Activated CD4-positive, alpha-beta memory T cell treated with anti-CD3 and anti-CD28 coated beads for 36 hours (primary cell): ENCODE measurements at regions not wholly inside any gene's neighbourhood (a gene's known extent, or its start where the extent isn't known, plus 50 kb on each side); places are given as distances from the start of the nearest gene placed in this dataset.

Experiments used
- CTCF ChIA-PET: fragments of 350-600 bp; sonication (Branson Sonifier 250); formaldehyde crosslinking; loops from one replicate; lab custom pipeline; 2021; ENCODE audit warnings: antibody characterized with exemption, inconsistent platforms; lab: Charles Lee
- POLR2A ChIA-PET: fragments of 350-600 bp; sonication (Branson Sonifier 250); formaldehyde crosslinking; loops from one replicate; lab custom pipeline; 2021; ENCODE audit warnings: antibody characterized with exemption; lab: Charles Lee
- DNase-seq: peaks from one replicate; pipeline ENCODE4 v3.0.0-alpha.2; 2020
- H3K27ac Mint-ChIP-seq: one replicate; pipeline ENCODE4 v1.8.0; 2021; ENCODE audit warnings: mixed read lengths
- H3K27me3 Mint-ChIP-seq: one replicate; pipeline ENCODE4 v1.8.0; 2021; ENCODE audit warnings: mixed read lengths
- H3K36me3 Mint-ChIP-seq: one replicate; pipeline ENCODE4 v1.8.0; 2021; ENCODE audit warnings: mixed read lengths
- H3K4me1 Mint-ChIP-seq: one replicate; pipeline ENCODE4 v1.8.0; 2021; ENCODE audit warnings: low read depth, mixed read lengths
- H3K4me3 Mint-ChIP-seq: one replicate; pipeline ENCODE4 v1.8.0; 2021; ENCODE audit warnings: mild to moderate bottlenecking, mixed read lengths
- H3K9me3 Mint-ChIP-seq: one replicate; pipeline ENCODE4 v1.8.0; 2021; ENCODE audit warnings: mixed read lengths
- intact Hi-C: fragments of 100-400 bp; cut with micrococcal nuclease; formaldehyde crosslinking; loops from one replicate; pipeline ENCODE4 v1.15.1; 2023

DNA sequence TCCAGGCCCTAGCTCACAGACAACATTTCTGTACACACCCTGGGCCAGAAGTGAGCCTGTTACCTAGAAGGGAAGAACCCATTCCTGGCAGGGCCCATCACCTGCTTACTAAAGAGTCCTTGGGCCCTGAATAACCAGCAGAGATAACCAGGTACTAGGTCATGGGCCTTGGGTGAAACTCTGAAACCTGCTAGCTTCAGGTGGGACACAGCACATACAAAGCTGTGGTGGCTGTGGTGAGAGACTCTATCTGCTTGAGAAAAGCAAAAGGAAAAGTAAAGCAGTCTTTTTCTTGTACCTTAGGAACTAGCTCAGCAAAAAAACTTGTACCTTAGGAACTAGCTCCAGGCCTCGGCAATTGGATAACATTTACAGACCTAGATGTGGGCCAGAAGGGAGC lies 1895.9 kb upstream of the PCDH20 start:
- no peaks in the 10 kb centered on the region for H3K27me3 Mint-ChIP-seq
- no peaks in the 10 kb centered on the region for H3K4me1 Mint-ChIP-seq
- H3K4me3 Mint-ChIP-seq, result no peak overlapping the region
- DNase-seq, result no peak
- H3K9me3 Mint-ChIP-seq, result peaks cover 12% of the 10 kb centered on the region
- no peaks in the 10 kb centered on the region for H3K36me3 Mint-ChIP-seq
- intact Hi-C loops, result no loop called here
- CTCF ChIA-PET, result interaction anchor here (0.6 kb wide), 1 partner anchor 732 kb away, joined by 3 read pairs; no protein-coding TSS in a partner anchor
- POLR2A ChIA-PET, result no interaction called here
- no peak overlapping the region for H3K27ac Mint-ChIP-seq

DNA sequence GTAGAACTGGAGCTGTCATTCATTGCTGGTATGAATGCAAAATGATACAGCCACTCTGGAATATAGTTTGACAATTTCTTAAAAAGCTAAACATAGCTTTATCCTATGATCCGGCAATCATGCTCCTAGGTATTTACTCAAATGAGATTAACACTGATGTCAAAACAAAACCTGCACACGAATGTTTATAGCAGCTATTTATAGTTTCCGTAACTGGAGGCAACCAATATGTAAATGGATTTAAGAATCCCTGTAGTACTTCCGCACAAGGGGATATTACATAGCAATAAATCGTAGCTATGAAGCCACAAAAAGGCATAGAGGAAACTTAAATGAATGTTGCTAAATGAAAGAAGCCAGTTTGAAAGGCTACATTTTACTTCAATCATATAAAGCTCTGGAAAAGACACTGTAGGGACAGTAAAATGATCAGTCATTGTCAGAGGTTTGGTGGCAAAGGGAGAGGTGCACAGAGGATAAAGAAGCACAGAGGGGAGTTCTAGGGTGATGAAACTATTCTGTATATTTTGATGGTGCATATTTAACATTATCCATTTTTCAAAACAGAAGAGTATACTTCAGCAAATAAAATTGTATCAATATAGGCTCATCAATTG lies 1893.0 kb upstream of the PCDH20 start:
- DNase-seq, result no peak
- ChIA-PET POLR2A (no interaction called here), CTCF (no interaction called here)
- Mint-ChIP-seq H3K9me3 (peaks cover 20% of the 10 kb centered on the region), H3K36me3 (no peaks in the 10 kb centered on the region), H3K27me3 (no peaks in the 10 kb centered on the region), H3K4me3 (no peak overlapping the region), H3K4me1 (no peaks in the 10 kb centered on the region), H3K27ac (no peak overlapping the region)
- intact Hi-C loops, result no loop called here

DNA sequence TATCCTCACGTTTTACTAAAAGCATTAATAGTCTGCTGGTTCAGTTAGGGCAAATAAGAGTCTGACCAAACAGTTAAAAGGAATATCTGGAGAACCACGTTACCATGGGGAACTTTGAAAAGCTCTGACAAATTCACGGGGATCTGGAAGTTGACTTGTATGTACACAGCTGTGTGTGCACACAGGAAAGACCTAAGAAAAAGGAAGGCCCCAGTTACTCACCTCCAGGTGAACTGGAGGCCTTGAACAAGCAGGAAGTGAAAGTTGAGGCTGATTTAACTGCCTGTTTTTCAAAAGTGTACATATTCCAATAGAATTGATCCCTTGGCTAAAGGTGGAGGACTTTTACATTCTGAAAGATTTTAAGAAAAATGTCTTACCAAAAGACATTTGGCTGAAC lies 1891.6 kb upstream of the PCDH20 start:
- no peak overlapping the region for H3K27ac Mint-ChIP-seq
- no peaks in the 10 kb centered on the region for H3K36me3 Mint-ChIP-seq
- H3K4me3 Mint-ChIP-seq, result no peak overlapping the region
- peaks cover 20% of the 10 kb centered on the region for H3K9me3 Mint-ChIP-seq
- intact Hi-C loops, result no loop called here
- POLR2A ChIA-PET, result no interaction called here
- H3K4me1 Mint-ChIP-seq, result no peaks in the 10 kb centered on the region
- no peaks in the 10 kb centered on the region for H3K27me3 Mint-ChIP-seq
- CTCF ChIA-PET, result no interaction called here
- DNase-seq, result no peak

- no peaks in the 10 kb centered on the region for H3K27me3 Mint-ChIP-seq
- H3K27ac Mint-ChIP-seq, result no peak overlapping the region
- no peak for DNase-seq
- no peaks in the 10 kb centered on the region for H3K36me3 Mint-ChIP-seq
- ChIA-PET POLR2A (no interaction called here), CTCF (interaction anchor here (0.7 kb wide), 1 partner anchor 963 kb away, joined by 3 read pairs; no protein-coding TSS in a partner anchor)
- intact Hi-C loops, result no loop called here
- no peaks in the 10 kb centered on the region for H3K4me1 Mint-ChIP-seq
- H3K4me3 Mint-ChIP-seq, result no peak overlapping the region
- peaks cover 14% of the 10 kb centered on the region for H3K9me3 Mint-ChIP-seq
Measured at GRCh38 chr13:63305641-63306133, 1890.0 kb upstream of the PCDH20 start.

- Mint-ChIP-seq H3K36me3 (no peaks in the 10 kb centered on the region), H3K4me1 (no peaks in the 10 kb centered on the region), H3K27ac (no peak overlapping the region), H3K27me3 (no peaks in the 10 kb centered on the region), H3K9me3 (peaks cover 15% of the 10 kb centered on the region), H3K4me3 (no peak overlapping the region)
- intact Hi-C loops, result no loop called here
- DNase-seq, result no peak
- CTCF ChIA-PET, result no interaction called here
- POLR2A ChIA-PET, result no interaction called here
Measured at GRCh38 chr13:63304497-63304896, 1888.8 kb upstream of the PCDH20 start.

- Mint-ChIP-seq H3K27me3 (no peaks in the 10 kb centered on the region), H3K4me3 (no peak overlapping the region), H3K4me1 (no peaks in the 10 kb centered on the region), H3K27ac (no peak overlapping the region), H3K9me3 (peaks cover 2% of the 10 kb centered on the region), H3K36me3 (no peaks in the 10 kb centered on the region)
- ChIA-PET POLR2A (no interaction called here), CTCF (no interaction called here)
- DNase-seq, result no peak
- intact Hi-C loops, result no loop called here
Measured at GRCh38 chr13:63299866-63300394, 1884.3 kb upstream of the PCDH20 start.

- peaks cover 2% of the 10 kb centered on the region for H3K9me3 Mint-ChIP-seq
- CTCF ChIA-PET, result no interaction called here
- H3K27me3 Mint-ChIP-seq, result no peaks in the 10 kb centered on the region
- DNase-seq, result no peak
- no peaks in the 10 kb centered on the region for H3K36me3 Mint-ChIP-seq
- POLR2A ChIA-PET, result no interaction called here
- no peak overlapping the region for H3K27ac Mint-ChIP-seq
- intact Hi-C loops, result no loop called here
- H3K4me1 Mint-ChIP-seq, result no peaks in the 10 kb centered on the region
- no peak overlapping the region for H3K4me3 Mint-ChIP-seq
Measured at GRCh38 chr13:63297163-63297562, 1881.5 kb upstream of the PCDH20 start.

- DNase-seq, result no peak
- ChIA-PET POLR2A (no interaction called here), CTCF (no interaction called here)
- Mint-ChIP-seq H3K27ac (no peak overlapping the region), H3K4me1 (no peaks in the 10 kb centered on the region), H3K4me3 (no peak overlapping the region), H3K9me3 (peaks cover 2% of the 10 kb centered on the region), H3K36me3 (no peaks in the 10 kb centered on the region), H3K27me3 (no peaks in the 10 kb centered on the region)
- intact Hi-C loops, result no loop called here
Measured at GRCh38 chr13:63291701-63292100, 1876.1 kb upstream of the PCDH20 start.

- Mint-ChIP-seq H3K4me1 (no peaks in the 10 kb centered on the region), H3K27me3 (no peaks in the 10 kb centered on the region), H3K36me3 (no peaks in the 10 kb centered on the region), H3K9me3 (peaks cover 12% of the 10 kb centered on the region), H3K27ac (no peak overlapping the region), H3K4me3 (no peak overlapping the region)
- CTCF ChIA-PET, result no interaction called here
- POLR2A ChIA-PET, result no interaction called here
- intact Hi-C loops, result no loop called here
- DNase-seq, result no peak
Measured at GRCh38 chr13:63288576-63288975, 1872.9 kb upstream of the PCDH20 start.

DNA sequence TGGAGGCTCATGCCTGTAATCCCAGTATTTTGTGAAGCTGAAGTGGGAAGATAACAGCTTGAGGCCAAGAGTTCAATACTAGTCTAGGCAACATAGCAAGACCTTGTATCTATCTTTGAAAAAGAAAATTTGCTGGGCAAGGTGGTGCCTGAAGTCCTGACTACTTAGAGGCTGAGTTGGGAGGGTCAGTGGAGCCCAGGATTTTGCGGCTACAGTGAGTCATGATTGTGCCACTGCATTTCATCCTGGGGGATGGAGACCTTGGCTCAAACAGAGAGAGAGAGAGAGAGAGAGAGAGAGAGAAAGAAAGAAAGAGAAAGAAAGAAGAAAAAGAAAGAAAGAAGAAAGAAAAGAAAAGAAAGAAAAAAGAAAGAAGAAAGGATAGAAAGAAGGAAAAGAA lies 1872.3 kb upstream of the PCDH20 start:
- CTCF ChIA-PET, result no interaction called here
- H3K27me3 Mint-ChIP-seq, result no peaks in the 10 kb centered on the region
- H3K9me3 Mint-ChIP-seq, result peaks cover 19% of the 10 kb centered on the region
- POLR2A ChIA-PET, result no interaction called here
- DNase-seq, result no peak
- intact Hi-C loops, result no loop called here
- H3K36me3 Mint-ChIP-seq, result no peaks in the 10 kb centered on the region
- H3K27ac Mint-ChIP-seq, result no peak overlapping the region
- H3K4me1 Mint-ChIP-seq, result no peaks in the 10 kb centered on the region
- no peak overlapping the region for H3K4me3 Mint-ChIP-seq

GRCh38 chr13:63285426-63285825 lies 1869.8 kb upstream of the PCDH20 start:
- H3K36me3 Mint-ChIP-seq, result no peaks in the 10 kb centered on the region
- no peaks in the 10 kb centered on the region for H3K4me1 Mint-ChIP-seq
- H3K27ac Mint-ChIP-seq, result no peak overlapping the region
- no peak overlapping the region for H3K4me3 Mint-ChIP-seq
- H3K9me3 Mint-ChIP-seq, result peaks cover 20% of the 10 kb centered on the region
- H3K27me3 Mint-ChIP-seq, result no peaks in the 10 kb centered on the region
- DNase-seq, result no peak
- ChIA-PET POLR2A (no interaction called here), CTCF (no interaction called here)
- intact Hi-C loops, result no loop called here

DNA sequence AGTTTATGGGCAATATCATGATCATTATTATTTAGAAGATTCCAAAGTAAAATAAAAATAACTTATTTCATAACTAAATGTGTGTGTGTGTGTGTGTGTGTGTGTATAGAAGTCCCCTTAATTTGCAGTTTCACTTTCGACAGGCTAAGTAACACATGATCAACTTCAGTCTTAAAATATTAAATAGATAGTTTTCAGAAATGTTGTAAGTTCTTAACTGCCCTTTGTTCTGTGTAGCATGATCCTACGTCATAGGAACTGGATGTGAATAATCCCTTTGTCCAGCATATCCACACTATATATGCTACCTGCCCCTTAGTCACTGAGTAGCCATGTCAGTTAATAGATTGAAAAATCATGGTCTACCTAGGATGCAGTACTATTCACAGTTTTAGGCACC lies 1863.5 kb upstream of the PCDH20 start:
- intact Hi-C loops, result no loop called here
- POLR2A ChIA-PET, result no interaction called here
- no peak for DNase-seq

GRCh38 chr13:63274772-63275171 lies 1859.1 kb upstream of the PCDH20 start:
- peaks cover 19% of the 10 kb centered on the region for H3K9me3 Mint-ChIP-seq
- H3K4me3 Mint-ChIP-seq, result no peak overlapping the region
- no peaks in the 10 kb centered on the region for H3K27me3 Mint-ChIP-seq
- no peak overlapping the region for H3K27ac Mint-ChIP-seq
- intact Hi-C loops, result no loop called here
- POLR2A ChIA-PET, result no interaction called here
- H3K36me3 Mint-ChIP-seq, result no peaks in the 10 kb centered on the region
- DNase-seq, result no peak
- H3K4me1 Mint-ChIP-seq, result no peaks in the 10 kb centered on the region
- CTCF ChIA-PET, result no interaction called here

More for the DNA sequence above, 1863.5 kb upstream of the PCDH20 start:
- Mint-ChIP-seq H3K9me3 (peaks cover 24% of the 10 kb centered on the region), H3K36me3 (no peaks in the 10 kb centered on the region), H3K4me1 (no peaks in the 10 kb centered on the region), H3K27ac (no peak overlapping the region), H3K4me3 (no peak overlapping the region), H3K27me3 (no peaks in the 10 kb centered on the region)
- CTCF ChIA-PET, result no interaction called here
